GM10266 (cell line): ENCODE measurements at regions not wholly inside any gene's neighbourhood (a gene's known extent, or its start where the extent isn't known, plus 50 kb on each side); places are given as distances from the start of the nearest gene placed in this dataset.

Source experiments
- DNase-seq: peaks from one replicate; pipeline ENCODE4 v3.0.0; 2012; ENCODE audit errors: extremely low spot score
- TF ChIP-seq, protein P1 (sequence below): IDR thresholded peaks from 2 replicates; pipeline ENCODE4 v1.5.1; 2012; ENCODE audit warnings: mild to moderate bottlenecking, low read depth; ENCODE audit not compliant: control insufficient read depth, insufficient read depth; ENCODE audit errors: missing control alignments

DNA sequence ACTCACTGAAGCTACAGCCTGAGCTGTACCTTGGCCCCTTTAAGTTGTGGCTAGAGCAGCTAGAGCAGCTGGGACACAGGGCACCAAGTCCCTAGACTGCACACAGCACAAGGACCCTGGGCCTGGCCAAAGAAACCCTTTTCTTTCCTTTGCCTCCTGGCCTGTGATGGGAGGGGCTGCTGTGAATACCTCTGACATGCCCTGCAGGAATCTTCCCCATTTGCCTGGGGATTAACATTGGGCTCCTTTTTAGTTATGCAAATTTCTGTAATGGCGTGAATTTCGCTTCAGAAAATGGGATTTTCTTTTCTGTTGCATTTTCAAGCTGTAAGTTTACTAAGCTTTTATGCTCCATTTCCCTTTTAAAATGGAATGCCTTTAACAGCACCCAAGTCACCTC, 611.2 kb upstream of the ARPP21 start:
- TF ChIP-seq, protein P1, sequence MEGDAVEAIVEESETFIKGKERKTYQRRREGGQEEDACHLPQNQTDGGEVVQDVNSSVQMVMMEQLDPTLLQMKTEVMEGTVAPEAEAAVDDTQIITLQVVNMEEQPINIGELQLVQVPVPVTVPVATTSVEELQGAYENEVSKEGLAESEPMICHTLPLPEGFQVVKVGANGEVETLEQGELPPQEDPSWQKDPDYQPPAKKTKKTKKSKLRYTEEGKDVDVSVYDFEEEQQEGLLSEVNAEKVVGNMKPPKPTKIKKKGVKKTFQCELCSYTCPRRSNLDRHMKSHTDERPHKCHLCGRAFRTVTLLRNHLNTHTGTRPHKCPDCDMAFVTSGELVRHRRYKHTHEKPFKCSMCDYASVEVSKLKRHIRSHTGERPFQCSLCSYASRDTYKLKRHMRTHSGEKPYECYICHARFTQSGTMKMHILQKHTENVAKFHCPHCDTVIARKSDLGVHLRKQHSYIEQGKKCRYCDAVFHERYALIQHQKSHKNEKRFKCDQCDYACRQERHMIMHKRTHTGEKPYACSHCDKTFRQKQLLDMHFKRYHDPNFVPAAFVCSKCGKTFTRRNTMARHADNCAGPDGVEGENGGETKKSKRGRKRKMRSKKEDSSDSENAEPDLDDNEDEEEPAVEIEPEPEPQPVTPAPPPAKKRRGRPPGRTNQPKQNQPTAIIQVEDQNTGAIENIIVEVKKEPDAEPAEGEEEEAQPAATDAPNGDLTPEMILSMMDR, result no peak
- DNase-seq, result no peak

DNA sequence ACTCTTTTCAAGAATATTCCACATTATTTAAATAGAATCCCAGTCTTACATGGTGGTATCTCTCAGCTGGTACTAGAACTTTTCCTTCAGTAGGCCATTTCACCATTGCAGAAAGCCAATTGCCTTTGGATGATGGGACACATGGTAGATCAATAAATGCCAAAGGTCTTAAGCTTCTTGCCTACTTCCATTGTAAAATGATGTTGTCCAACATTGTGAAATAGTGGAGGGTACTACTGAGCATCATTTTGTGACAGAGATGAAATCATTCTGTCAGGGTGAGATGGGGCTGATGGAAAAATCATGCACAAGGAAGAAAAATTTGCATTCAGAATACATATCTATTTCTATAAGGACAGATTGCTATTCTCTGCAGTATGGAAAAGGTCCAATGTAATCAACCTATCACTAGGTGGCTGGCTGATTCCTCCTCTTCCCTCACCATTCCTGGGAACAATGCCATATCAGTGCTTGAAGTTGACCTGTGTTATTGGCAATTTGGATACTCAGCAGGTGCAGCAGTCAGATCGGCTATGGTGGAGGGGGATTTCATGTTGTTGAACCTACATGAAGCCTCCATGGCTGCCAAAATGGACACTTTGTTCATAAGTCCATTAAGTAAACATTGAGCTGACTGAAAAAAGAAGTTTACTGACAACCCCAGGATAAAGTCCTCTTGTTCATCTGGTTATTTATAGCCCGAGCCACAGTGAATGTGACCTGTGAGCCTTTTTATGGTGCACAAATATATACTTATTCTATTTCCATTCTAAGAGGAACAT, 596.9 kb upstream of the ARPP21 start:
- TF ChIP-seq, protein P1, result no peak
- no peak for DNase-seq

DNA sequence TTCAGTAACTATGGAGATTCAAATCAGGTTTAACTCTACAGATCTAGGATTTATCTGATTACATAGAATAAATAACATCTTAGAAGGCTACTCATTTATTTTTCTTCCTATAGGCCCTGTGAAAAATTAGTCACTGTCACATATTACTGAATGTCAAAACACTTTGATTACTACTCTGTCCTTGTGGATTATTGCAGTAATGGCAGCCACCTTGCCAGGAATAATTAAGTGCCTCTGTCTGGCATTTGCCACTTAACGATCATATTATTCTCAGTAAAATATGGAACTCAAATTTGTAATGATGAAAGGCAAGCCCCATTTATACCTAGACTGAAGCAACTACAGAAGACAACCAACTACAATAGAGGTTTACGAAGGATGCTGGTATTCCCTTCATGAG, 596.3 kb upstream of the ARPP21 start:
- DNase-seq, result no peak
- TF ChIP-seq, protein P1, result no peak

DNA sequence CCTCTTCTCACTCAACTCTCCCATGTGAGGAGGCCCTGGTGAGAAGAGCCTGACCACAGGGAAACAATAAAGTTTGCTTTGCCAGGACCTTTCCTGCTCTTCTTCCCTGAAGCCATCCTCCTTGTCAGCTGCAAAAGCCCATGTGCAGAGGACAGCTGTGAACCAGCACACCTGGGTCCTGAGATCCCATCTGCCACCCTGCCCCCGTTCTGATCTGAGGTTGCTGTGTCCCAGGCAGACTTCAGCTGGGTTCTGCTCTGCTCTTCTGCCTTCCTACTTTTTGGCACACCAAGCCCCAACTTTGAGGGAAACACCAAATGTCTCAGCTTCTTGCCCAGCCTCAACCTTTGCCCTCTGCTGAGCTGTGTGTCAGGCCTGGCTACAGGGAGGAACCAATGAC, 595.1 kb upstream of the ARPP21 start:
- DNase-seq, result no peak
- TF ChIP-seq, protein P1, result no peak

DNA sequence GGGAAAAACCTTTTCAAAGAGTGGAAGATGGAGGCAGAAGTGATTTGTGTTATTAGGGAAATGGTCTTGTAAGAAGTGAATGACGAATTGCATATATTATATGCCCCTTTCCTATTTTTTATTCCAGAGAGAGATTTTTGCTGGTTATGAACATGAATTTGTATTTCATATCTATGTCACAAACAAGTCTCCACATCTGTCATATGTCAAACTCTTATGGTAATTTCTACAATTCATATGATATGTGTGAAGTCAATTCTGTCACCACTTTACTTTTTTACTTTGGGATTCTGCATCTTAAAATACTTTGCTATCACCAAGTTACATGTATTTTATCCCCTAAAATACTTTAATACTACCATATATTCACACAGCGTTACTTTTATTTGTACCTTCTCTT, 594.2 kb upstream of the ARPP21 start:
- no peak for DNase-seq
- TF ChIP-seq, protein P1, result no peak

DNA sequence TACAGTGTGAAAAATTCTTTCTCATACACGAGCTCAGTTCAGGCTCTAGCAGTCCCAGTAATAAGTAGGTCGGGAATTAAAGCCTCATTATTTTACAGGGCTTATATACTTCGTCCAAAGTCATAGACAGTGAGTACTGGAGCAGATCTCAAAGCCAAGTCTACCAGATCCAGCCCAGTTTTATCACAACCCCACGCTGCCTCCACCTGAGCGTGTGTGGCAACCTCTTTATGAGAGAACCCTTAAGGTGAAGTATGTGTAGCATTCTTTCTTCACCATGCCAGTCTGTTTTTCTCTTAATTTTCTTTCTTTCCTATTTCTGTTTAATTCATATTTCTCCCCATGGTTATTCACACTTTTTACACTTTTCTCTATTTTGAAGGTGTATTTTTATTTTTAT, 574.6 kb upstream of the ARPP21 start:
- DNase-seq, result no peak
- TF ChIP-seq, protein P1, result no peak

DNA sequence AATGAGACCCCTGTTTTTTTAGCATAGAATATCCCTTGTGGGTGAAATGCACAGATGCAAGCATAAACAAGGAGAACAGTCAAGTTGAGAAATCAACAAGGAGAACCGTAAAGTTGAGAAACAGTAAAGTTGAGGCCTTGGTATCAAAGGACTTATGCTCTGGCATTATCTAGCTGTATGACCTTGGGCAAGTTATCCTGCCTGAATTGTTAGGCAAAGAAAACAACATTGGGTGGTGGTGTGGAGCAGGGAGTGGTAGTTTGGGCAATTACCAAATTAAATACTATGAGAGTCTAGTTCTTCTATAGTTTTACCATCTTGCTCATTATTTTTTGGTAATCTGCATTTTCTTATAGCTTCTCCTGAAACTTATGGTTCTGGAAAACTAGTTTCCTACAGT, 573.4 kb upstream of the ARPP21 start:
- DNase-seq, result no peak
- TF ChIP-seq, protein P1, result no peak
